Glutamatergic neuron (in vitro differentiated cells): ENCODE measurements at regions not wholly inside any gene's neighbourhood (a gene's known extent, or its start where the extent isn't known, plus 50 kb on each side); places are given as distances from the start of the nearest gene placed in this dataset.

Experiments
- DNase-seq: peaks from one replicate; pipeline ENCODE4 v3.0.0; 2022
- H3K27ac Mint-ChIP-seq: one replicate; pipeline ENCODE4 v1.8.0; 2020; ENCODE audit warnings: mild to moderate bottlenecking, mixed read lengths, inconsistent platforms; ENCODE audit not compliant: unreplicated experiment
- H3K27me3 Mint-ChIP-seq: one replicate; pipeline ENCODE4 v1.8.0; 2020; ENCODE audit warnings: mild to moderate bottlenecking, moderate library complexity, mixed read lengths, inconsistent platforms; ENCODE audit not compliant: unreplicated experiment
- H3K36me3 Mint-ChIP-seq: one replicate; pipeline ENCODE4 v1.8.0; 2020; ENCODE audit warnings: mild to moderate bottlenecking, mixed read lengths, inconsistent platforms; ENCODE audit not compliant: unreplicated experiment
- H3K4me1 Mint-ChIP-seq: one replicate; pipeline ENCODE4 v1.8.0; 2020; ENCODE audit warnings: mild to moderate bottlenecking, low read depth, mixed read lengths, inconsistent platforms; ENCODE audit not compliant: unreplicated experiment
- H3K4me3 Mint-ChIP-seq: one replicate; pipeline ENCODE4 v1.8.0; 2020; ENCODE audit warnings: mild to moderate bottlenecking, mixed read lengths, inconsistent platforms; ENCODE audit not compliant: unreplicated experiment
- H3K9me3 Mint-ChIP-seq: one replicate; pipeline ENCODE4 v1.8.0; 2020; ENCODE audit warnings: mild to moderate bottlenecking, moderate library complexity, mixed read lengths, inconsistent platforms; ENCODE audit not compliant: unreplicated experiment
- TF ChIP-seq, protein P1 (sequence below): fragments of 200-600 bp; sonication (generic); IDR thresholded peaks from one replicate; pipeline ENCODE4 v1.5.0; 2021; ENCODE audit not compliant: partially characterized antibody, unreplicated experiment

- H3K4me1 Mint-ChIP-seq = no peaks in the 10 kb centered on the region
- peaks cover 3% of the 10 kb centered on the region for H3K27me3 Mint-ChIP-seq
- peaks cover 5% of the 10 kb centered on the region for H3K36me3 Mint-ChIP-seq
- H3K4me3 Mint-ChIP-seq = no peak overlapping the region
- peaks cover 5% of the 10 kb centered on the region for H3K9me3 Mint-ChIP-seq
- TF ChIP-seq, protein P1, sequence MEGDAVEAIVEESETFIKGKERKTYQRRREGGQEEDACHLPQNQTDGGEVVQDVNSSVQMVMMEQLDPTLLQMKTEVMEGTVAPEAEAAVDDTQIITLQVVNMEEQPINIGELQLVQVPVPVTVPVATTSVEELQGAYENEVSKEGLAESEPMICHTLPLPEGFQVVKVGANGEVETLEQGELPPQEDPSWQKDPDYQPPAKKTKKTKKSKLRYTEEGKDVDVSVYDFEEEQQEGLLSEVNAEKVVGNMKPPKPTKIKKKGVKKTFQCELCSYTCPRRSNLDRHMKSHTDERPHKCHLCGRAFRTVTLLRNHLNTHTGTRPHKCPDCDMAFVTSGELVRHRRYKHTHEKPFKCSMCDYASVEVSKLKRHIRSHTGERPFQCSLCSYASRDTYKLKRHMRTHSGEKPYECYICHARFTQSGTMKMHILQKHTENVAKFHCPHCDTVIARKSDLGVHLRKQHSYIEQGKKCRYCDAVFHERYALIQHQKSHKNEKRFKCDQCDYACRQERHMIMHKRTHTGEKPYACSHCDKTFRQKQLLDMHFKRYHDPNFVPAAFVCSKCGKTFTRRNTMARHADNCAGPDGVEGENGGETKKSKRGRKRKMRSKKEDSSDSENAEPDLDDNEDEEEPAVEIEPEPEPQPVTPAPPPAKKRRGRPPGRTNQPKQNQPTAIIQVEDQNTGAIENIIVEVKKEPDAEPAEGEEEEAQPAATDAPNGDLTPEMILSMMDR = no peak
- no peak for DNase-seq
- H3K27ac Mint-ChIP-seq = no peak overlapping the region
Observed at GRCh38 chr2:117170897-117171296, 643.6 kb upstream of the DDX18 start.

- H3K36me3 Mint-ChIP-seq = no peaks in the 10 kb centered on the region
- DNase-seq = no peak
- no peak overlapping the region for H3K4me3 Mint-ChIP-seq
- H3K9me3 Mint-ChIP-seq = no peaks in the 10 kb centered on the region
- no peaks in the 10 kb centered on the region for H3K27me3 Mint-ChIP-seq
- H3K27ac Mint-ChIP-seq = no peak overlapping the region
- TF ChIP-seq, protein P1 = no peak
- H3K4me1 Mint-ChIP-seq = no peaks in the 10 kb centered on the region
Observed at GRCh38 chr2:117179405-117179804, 635.1 kb upstream of the DDX18 start.

- no peak overlapping the region for H3K27ac Mint-ChIP-seq
- no peak overlapping the region for H3K4me3 Mint-ChIP-seq
- no peak for DNase-seq
- H3K36me3 Mint-ChIP-seq = no peaks in the 10 kb centered on the region
- H3K27me3 Mint-ChIP-seq = no peaks in the 10 kb centered on the region
- TF ChIP-seq, protein P1 = no peak
- no peaks in the 10 kb centered on the region for H3K9me3 Mint-ChIP-seq
- peaks cover 8% of the 10 kb centered on the region for H3K4me1 Mint-ChIP-seq
Observed at GRCh38 chr2:117190856-117191559, 623.5 kb upstream of the DDX18 start.

GRCh38 chr2:117195381-117195780 lies 619.1 kb upstream of the DDX18 start:
- Mint-ChIP-seq H3K27me3 (no peaks in the 10 kb centered on the region), H3K4me1 (peaks cover 8% of the 10 kb centered on the region), H3K4me3 (no peak overlapping the region), H3K27ac (no peak overlapping the region), H3K9me3 (no peaks in the 10 kb centered on the region), H3K36me3 (no peaks in the 10 kb centered on the region)
- DNase-seq = no peak
- TF ChIP-seq, protein P1 = no peak

- TF ChIP-seq, protein P1 = no peak
- DNase-seq = no peak
- no peak overlapping the region for H3K4me3 Mint-ChIP-seq
- no peaks in the 10 kb centered on the region for H3K36me3 Mint-ChIP-seq
- H3K27ac Mint-ChIP-seq = no peak overlapping the region
- peaks cover 2% of the 10 kb centered on the region for H3K27me3 Mint-ChIP-seq
- H3K9me3 Mint-ChIP-seq = no peaks in the 10 kb centered on the region
- H3K4me1 Mint-ChIP-seq = no peaks in the 10 kb centered on the region
Observed at GRCh38 chr2:117199511-117199910, 615.0 kb upstream of the DDX18 start.
